Astrocyte (in vitro differentiated cells and primary cell): ENCODE measurements at regions not wholly inside any gene's neighbourhood (a gene's known extent, or its start where the extent isn't known, plus 50 kb on each side); places are given as distances from the start of the nearest gene placed in this dataset.

Experiments
- DNase-seq: peaks from one replicate; pipeline ENCODE4 v3.0.0-alpha.2; 2010; ENCODE audit warnings: low read depth
- FAIRE-seq: peaks from 2 replicates; lab custom pipeline; 2011; peaks lifted over from hg19 to GRCh38; lab: Jason Lieb, UNC
- H2AFZ ChIP-seq: 2 replicates; pipeline ENCODE4 v1.6.0; 2012; ENCODE audit warnings: low read depth, low read length, inconsistent platforms
- H3K27ac ChIP-seq: 2 replicates; pipeline ENCODE4 v1.5.1; 2011; ENCODE audit warnings: low read depth, low read length, inconsistent platforms
- H3K27me3 ChIP-seq: 2 replicates; pipeline ENCODE4 v1.6.0; 2011; ENCODE audit warnings: low read length, inconsistent platforms; ENCODE audit not compliant: insufficient read depth
- H3K36me3 ChIP-seq: 2 replicates; pipeline ENCODE4 v1.5.1; 2011; ENCODE audit warnings: low read length, inconsistent platforms; ENCODE audit not compliant: insufficient read depth
- H3K4me1 ChIP-seq: 2 replicates; pipeline ENCODE4 v1.5.1; 2011; ENCODE audit warnings: low read length, inconsistent platforms; ENCODE audit not compliant: insufficient read depth
- H3K4me2 ChIP-seq: 2 replicates; pipeline ENCODE4 v1.6.0; 2012; ENCODE audit warnings: low read length, inconsistent platforms
- H3K4me3 ChIP-seq: 2 replicates; pipeline ENCODE4 v1.5.1; 2011; ENCODE audit warnings: low read depth, mild to moderate bottlenecking, low read length, inconsistent platforms; ENCODE audit not compliant: insufficient read depth
- H3K79me2 ChIP-seq: 2 replicates; pipeline ENCODE4 v1.6.0; 2012; ENCODE audit warnings: mild to moderate bottlenecking, low read length, inconsistent platforms; ENCODE audit not compliant: insufficient read depth
- H3K9ac ChIP-seq: 2 replicates; pipeline ENCODE4 v1.6.0; 2012; ENCODE audit warnings: mild to moderate bottlenecking, low read length, inconsistent platforms
- H3K9me3 ChIP-seq: 2 replicates; pipeline ENCODE4 v1.5.1; 2012; ENCODE audit warnings: low read depth, mild to moderate bottlenecking, low read length, inconsistent platforms; ENCODE audit not compliant: insufficient read depth
- H4K20me1 ChIP-seq: 2 replicates; pipeline ENCODE4 v1.6.0; 2012; ENCODE audit warnings: low read length, inconsistent platforms; ENCODE audit not compliant: insufficient read depth
- H3K27ac Mint-ChIP-seq: one replicate; pipeline ENCODE4 v1.8.0; 2021; ENCODE audit warnings: mild to moderate bottlenecking, mixed read lengths; ENCODE audit not compliant: unreplicated experiment
- H3K27me3 Mint-ChIP-seq: one replicate; pipeline ENCODE4 v1.8.0; 2021; ENCODE audit warnings: low read depth, mixed read lengths; ENCODE audit not compliant: unreplicated experiment
- H3K36me3 Mint-ChIP-seq: one replicate; pipeline ENCODE4 v1.8.0; 2021; ENCODE audit warnings: low read depth, mixed read lengths; ENCODE audit not compliant: unreplicated experiment
- H3K4me1 Mint-ChIP-seq: one replicate; pipeline ENCODE4 v1.8.0; 2021; ENCODE audit warnings: low read depth, mixed read lengths; ENCODE audit not compliant: unreplicated experiment
- H3K4me3 Mint-ChIP-seq: one replicate; pipeline ENCODE4 v1.8.0; 2021; ENCODE audit warnings: mild to moderate bottlenecking, moderate library complexity, mixed read lengths; ENCODE audit not compliant: unreplicated experiment
- H3K9me3 Mint-ChIP-seq: one replicate; pipeline ENCODE4 v1.8.0; 2021; ENCODE audit warnings: mild to moderate bottlenecking, mixed read lengths; ENCODE audit not compliant: unreplicated experiment
- EZH2 ChIP-seq: IDR thresholded peaks from 2 replicates; pipeline ENCODE4 v1.6.1; 2012; ENCODE audit warnings: mild to moderate bottlenecking, low read length, inconsistent platforms; ENCODE audit not compliant: insufficient read depth
- TF ChIP-seq, protein P1 (sequence below): IDR thresholded peaks from 2 replicates; pipeline ENCODE4 v1.5.1; 2011; ENCODE audit warnings: low read depth, mild to moderate bottlenecking, inconsistent platforms, low read length, moderate library complexity; ENCODE audit not compliant: insufficient read depth

DNA sequence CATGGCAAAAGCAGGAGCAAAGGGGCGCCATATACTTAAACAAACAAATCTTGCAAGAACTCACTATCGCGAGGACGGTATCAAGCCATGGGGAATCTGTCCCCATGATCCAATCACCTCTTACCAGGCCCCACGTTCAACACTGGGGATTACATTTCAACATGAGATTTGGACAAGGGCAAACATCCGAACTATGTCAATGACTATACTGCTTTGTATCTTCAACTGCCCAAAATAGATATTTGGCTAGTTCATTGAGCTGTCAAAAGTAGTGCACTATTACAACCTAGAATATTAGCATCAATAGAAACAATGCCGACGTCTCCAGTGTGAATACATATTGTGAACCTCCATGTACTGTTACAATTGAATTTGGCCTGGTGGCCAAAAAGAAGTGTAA lies 760.4 kb downstream of the MCTP2 start:
- no peaks in the 10 kb centered on the region for H4K20me1 ChIP-seq
- TF ChIP-seq EZH2: no peak
- TF ChIP-seq, protein P1, sequence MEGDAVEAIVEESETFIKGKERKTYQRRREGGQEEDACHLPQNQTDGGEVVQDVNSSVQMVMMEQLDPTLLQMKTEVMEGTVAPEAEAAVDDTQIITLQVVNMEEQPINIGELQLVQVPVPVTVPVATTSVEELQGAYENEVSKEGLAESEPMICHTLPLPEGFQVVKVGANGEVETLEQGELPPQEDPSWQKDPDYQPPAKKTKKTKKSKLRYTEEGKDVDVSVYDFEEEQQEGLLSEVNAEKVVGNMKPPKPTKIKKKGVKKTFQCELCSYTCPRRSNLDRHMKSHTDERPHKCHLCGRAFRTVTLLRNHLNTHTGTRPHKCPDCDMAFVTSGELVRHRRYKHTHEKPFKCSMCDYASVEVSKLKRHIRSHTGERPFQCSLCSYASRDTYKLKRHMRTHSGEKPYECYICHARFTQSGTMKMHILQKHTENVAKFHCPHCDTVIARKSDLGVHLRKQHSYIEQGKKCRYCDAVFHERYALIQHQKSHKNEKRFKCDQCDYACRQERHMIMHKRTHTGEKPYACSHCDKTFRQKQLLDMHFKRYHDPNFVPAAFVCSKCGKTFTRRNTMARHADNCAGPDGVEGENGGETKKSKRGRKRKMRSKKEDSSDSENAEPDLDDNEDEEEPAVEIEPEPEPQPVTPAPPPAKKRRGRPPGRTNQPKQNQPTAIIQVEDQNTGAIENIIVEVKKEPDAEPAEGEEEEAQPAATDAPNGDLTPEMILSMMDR: no peak
- no peak for FAIRE-seq

GRCh38 chr15:95009635-95010034 lies 778.3 kb downstream of the MCTP2 start:
- no peaks in the 10 kb centered on the region for H3K79me2 ChIP-seq
- TF ChIP-seq EZH2: no peak
- TF ChIP-seq, protein P1: no peak
- no peak overlapping the region for H2AFZ ChIP-seq
- Mint-ChIP-seq H3K4me1 (no peaks in the 10 kb centered on the region), H3K9me3 (no peaks in the 10 kb centered on the region), H3K27me3 (no peaks in the 10 kb centered on the region), H3K4me3 (no peak overlapping the region), H3K36me3 (no peaks in the 10 kb centered on the region), H3K27ac (no peak overlapping the region)
- FAIRE-seq (no peak), DNase-seq (no peak)
- no peak overlapping the region for H3K9ac ChIP-seq
- H3K4me2 ChIP-seq: no peak overlapping the region
- no peaks in the 10 kb centered on the region for H3K36me3 ChIP-seq
- H3K27ac ChIP-seq: no peak overlapping the region
- H3K4me3 ChIP-seq: no peak overlapping the region
- H3K27me3 ChIP-seq: no peaks in the 10 kb centered on the region
- no peaks in the 10 kb centered on the region for H3K4me1 ChIP-seq
- no peaks in the 10 kb centered on the region for H4K20me1 ChIP-seq
- H3K9me3 ChIP-seq: no peaks in the 10 kb centered on the region

More for the DNA sequence above, 760.4 kb downstream of the MCTP2 start:
- no peaks in the 10 kb centered on the region for H3K4me1 Mint-ChIP-seq
- H3K9me3 ChIP-seq: no peaks in the 10 kb centered on the region
- H3K4me3 ChIP-seq: no peak overlapping the region
- H3K4me1 ChIP-seq: no peaks in the 10 kb centered on the region
- H3K27ac ChIP-seq: no peak overlapping the region
- no peaks in the 10 kb centered on the region for H3K27me3 ChIP-seq
- no peak overlapping the region for H3K9ac ChIP-seq
- no peak overlapping the region for H3K27ac Mint-ChIP-seq
- H2AFZ ChIP-seq: no peak overlapping the region
- DNase-seq: no peak
- H3K4me3 Mint-ChIP-seq: no peak overlapping the region
- H3K79me2 ChIP-seq: no peaks in the 10 kb centered on the region
- no peaks in the 10 kb centered on the region for H3K36me3 Mint-ChIP-seq
- no peaks in the 10 kb centered on the region for H3K27me3 Mint-ChIP-seq
- no peak overlapping the region for H3K4me2 ChIP-seq
- no peaks in the 10 kb centered on the region for H3K9me3 Mint-ChIP-seq
- no peaks in the 10 kb centered on the region for H3K36me3 ChIP-seq

- Histone ChIP-seq H3K9me3 (no peaks in the 10 kb centered on the region), H4K20me1 (no peaks in the 10 kb centered on the region), H3K4me1 (no peaks in the 10 kb centered on the region), H3K9ac (no peak overlapping the region), H3K36me3 (no peaks in the 10 kb centered on the region), H3K27me3 (no peaks in the 10 kb centered on the region), H3K79me2 (no peaks in the 10 kb centered on the region), H2AFZ (no peak overlapping the region), H3K4me2 (no peak overlapping the region), H3K27ac (no peak overlapping the region), H3K4me3 (no peak overlapping the region)
- H3K4me1 Mint-ChIP-seq: peaks cover 14% of the 10 kb centered on the region
- no peak for FAIRE-seq
- no peaks in the 10 kb centered on the region for H3K27me3 Mint-ChIP-seq
- no peak overlapping the region for H3K4me3 Mint-ChIP-seq
- H3K36me3 Mint-ChIP-seq: no peaks in the 10 kb centered on the region
- TF ChIP-seq EZH2: no peak
- TF ChIP-seq, protein P1: no peak
- no peaks in the 10 kb centered on the region for H3K9me3 Mint-ChIP-seq
- no peak overlapping the region for H3K27ac Mint-ChIP-seq
- DNase-seq: no peak
Observed at GRCh38 chr15:95013381-95013780, 782.0 kb downstream of the MCTP2 start.
